Endothelial cell of umbilical vein (primary cell): ENCODE measurements at regions not wholly inside any gene's neighbourhood (a gene's known extent, or its start where the extent isn't known, plus 50 kb on each side); places are given as distances from the start of the nearest gene placed in this dataset.
"Not testable (repeated sequence)": the region's sequence is repeated elsewhere in the genome, so short reads cannot be mapped to it uniquely, and the experiment has no call there.

ENCODE experiments used
- CTCF ChIP-seq, 2 donors: IDR thresholded peaks; 1 replicate in 1 of 2; 2 replicates in 1 of 2; pipeline ENCODE4 v1.5.1; 2011; ENCODE audit warnings: low read length in 2 of 2, mild to moderate bottlenecking in 2 of 2, moderate library complexity in 2 of 2, control low read depth in 1 of 2, inconsistent platforms in 1 of 2, low read depth in 1 of 2; ENCODE audit not compliant: insufficient read depth in 1 of 2; ENCODE audit errors: extremely low read depth in 1 of 2
- EZH2 ChIP-seq: IDR thresholded peaks from 2 replicates; pipeline ENCODE4 v1.6.1; 2012; ENCODE audit warnings: borderline replicate concordance, low read depth, mild to moderate bottlenecking, moderate library complexity, low read length, inconsistent platforms; ENCODE audit not compliant: severe bottlenecking
- FOS ChIP-seq: IDR thresholded peaks from 2 replicates; pipeline ENCODE4 v1.6.1; 2011; ENCODE audit warnings: mild to moderate bottlenecking, low read length, moderate library complexity, borderline replicate concordance; ENCODE audit not compliant: insufficient read depth
- MAX ChIP-seq: IDR thresholded peaks from 2 replicates; pipeline ENCODE4 v1.6.1; 2011; ENCODE audit not compliant: insufficient read depth, insufficient read length
- MYC ChIP-seq: IDR thresholded peaks from one replicate; pipeline ENCODE4 v1.6.1; 2011; ENCODE audit warnings: mild to moderate bottlenecking, low read depth, low read length
- POLR2A ChIP-seq: IDR thresholded peaks from 2 replicates; pipeline ENCODE4 v1.6.1; 2012; ENCODE audit warnings: low read depth, mild to moderate bottlenecking, control low read depth, low read length

- not testable (repeated sequence) for TF ChIP-seq CTCF (IDR thresholded peaks at IDR 0.05; ENCODE audit: extremely low read depth in 1 of 2, insufficient read depth in 1 of 2, low read depth in 1 of 2, low read length in 2 of 2); EZH2; FOS; POLR2A; MAX; MYC
Measured at GRCh38 chr2:186922316-186922715, 73.3 kb upstream of the ZSWIM2 start.
